SKM-1 (cell line): ENCODE measurements at regions not wholly inside any gene's neighbourhood (a gene's known extent, or its start where the extent isn't known, plus 50 kb on each side); places are given as distances from the start of the nearest gene placed in this dataset.
"Not testable (repeated sequence)": the region's sequence is repeated elsewhere in the genome, so short reads cannot be mapped to it uniquely, and the experiment has no call there.

Experiments
- DNase-seq: peaks from one replicate; lab custom pipeline; 2025; ENCODE audit not compliant: unreplicated experiment; lab: John Stamatoyannopoulos, UW

DNA sequence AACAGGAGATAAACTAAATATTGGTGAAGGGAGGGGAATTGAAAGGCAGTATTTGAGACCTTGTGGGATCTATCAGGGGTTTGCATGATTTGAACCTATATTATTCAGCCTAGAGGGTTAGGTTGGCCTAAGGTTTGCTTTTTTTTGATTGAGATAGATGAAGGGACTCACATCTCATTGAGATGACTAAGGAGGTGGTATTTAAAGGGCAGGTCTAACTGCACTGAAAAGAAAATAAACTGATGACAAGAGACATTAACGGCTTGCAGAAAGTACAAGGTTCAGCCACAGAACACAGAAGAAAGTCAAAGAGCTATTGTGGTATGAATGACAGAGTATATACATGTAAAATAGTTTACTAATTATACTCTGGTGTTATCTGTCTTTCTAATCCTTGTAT is 412.7 kb downstream of the CDH10 start:
- DNase-seq, result no peak

DNA sequence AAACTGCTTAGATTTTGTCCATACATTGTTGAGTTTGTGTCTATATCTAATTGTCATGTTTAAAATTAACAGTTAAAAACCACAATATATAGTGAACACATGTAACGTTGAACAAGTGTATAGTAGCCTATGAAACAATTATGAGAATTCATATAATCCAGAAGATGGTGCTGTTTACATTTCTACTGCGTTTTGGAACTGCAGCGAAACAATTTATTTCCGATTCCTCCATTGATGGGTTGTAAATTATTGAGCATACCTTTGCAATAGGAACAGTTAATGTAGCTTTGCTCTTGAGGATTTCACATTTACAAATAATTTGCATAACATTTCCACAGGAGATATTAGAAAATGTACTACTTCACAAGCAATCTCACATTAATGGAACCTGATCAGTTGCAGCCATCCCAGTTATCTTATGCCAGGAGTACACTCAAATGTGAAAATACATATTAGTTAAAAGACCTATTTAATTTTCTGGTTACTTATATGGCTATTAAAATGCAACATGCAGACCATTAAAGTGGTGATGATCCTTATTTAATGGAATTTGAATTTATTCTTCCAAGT is 411.8 kb downstream of the CDH10 start:
- DNase-seq, result no peak

DNA sequence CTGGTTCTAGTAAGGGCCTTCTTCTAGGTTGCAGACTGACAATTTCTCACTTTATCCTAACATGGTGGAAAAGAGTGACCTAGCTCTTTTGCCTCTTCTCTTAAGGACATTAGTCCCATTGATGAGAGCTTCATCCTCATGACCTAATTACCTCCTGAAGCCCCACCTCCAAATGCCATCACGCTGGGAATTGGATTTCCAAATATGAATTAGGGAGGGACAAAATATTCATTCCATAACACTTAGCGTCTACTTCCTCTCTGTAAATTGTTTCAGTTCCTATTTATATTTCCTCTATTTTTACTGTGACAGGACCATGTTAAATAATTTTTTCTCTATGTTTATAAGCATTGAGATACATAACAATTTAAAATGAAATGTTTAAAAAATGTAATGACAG is 408.8 kb downstream of the CDH10 start:
- DNase-seq, result peak; percentile 3

DNA sequence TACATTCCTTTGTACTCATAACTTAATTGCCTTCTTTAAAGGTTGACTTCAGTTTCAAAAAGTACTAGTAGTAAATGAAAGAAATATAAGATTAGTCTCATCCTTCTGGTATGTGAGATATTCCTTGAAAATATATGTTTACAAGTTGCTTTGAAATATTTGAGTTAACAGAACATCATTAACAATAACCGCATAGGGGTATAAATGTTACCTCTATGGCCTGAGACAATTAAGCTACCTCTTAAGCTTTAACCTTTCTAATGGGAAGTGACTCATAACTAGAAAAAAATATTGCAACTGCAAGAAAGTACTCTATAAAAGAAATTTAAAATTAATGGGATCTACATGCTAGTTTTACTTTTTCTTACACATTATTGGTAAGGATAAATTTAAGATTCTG is 399.0 kb downstream of the CDH10 start:
- DNase-seq, result no peak

DNA sequence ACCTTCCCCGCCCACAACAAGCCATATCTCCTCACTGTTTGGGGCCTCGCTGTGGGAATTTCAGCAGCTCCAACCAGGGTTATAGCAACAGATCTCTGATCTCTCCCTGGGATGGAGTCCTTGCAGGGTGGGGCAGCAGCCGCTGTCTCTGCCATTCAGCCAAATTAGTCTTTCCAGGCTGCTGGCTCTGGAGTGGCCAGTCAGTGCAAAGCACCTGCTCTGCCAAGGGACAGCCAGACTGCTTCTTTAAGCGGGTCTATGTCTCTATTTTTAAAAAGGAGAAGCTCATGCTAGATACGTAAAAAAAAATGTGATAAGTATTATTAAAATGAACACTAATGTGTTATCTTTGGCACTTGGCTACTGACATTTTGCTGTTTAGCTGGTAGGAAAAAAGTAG is 380.2 kb downstream of the CDH10 start:
- no peak for DNase-seq

DNA sequence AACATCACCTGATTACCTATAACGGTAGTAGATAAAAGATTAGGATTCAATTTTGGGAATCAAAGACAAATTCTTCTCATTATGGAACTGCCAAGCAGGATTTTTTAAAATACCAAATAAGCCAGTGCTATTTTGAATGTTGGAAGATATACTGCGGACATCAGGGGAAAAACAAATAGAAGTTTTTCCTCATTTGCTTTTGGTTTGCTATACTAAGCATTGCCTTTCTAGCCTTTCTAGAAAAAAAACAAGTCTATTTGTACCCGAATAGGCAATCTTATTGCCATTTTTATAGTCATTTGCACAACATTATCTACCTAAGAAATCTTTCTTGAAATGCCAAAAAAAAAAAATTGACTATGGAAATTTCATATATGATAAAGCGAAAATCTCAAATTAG is 379.5 kb downstream of the CDH10 start:
- no peak for DNase-seq

DNA sequence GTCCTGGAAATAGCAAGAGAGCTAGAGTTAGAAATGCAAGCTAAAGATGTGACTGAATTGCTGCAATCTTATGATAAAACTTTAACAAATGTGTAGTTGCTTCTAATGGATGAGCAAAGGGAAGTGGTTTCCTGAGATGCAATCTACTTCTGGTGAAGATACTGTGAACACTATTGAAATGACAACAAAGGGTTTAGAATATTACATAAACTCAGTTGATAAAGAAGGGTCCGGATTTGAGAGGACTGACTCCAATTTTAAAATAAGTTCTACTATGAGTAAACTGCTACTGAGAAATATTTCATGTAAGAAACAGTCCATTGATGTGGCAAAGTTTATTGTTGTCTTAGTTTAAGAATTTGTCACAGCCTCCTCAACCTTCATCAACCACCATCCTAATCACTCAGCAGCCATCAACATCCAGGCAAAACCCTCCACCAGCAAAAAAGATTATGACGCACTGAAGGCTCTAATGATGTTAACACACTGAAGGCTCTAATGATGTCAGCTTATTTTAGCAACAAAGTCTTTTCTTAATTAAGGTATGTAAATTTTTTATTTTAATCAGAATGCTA is 376.2 kb downstream of the CDH10 start:
- DNase-seq, result no peak

DNA sequence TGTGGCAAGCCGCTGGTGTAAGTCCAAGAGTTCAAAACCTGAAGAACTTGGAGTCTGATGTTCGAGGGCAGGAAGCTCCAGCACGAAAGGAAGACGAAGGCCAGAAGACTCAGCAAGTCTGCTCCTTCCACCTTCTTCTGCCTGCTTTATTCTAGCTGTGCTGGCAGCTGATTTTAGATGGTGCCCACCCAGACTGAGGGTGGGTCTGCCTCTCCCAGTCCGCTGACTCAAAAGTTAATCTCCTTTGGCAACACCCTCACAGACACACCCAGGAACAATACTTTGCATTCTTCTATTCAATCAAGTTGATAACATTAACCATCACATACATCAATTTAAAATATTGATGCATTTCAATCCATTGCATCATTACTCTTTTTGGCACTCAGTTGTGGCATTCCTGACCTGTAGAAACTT is 373.1 kb downstream of the CDH10 start:
- DNase-seq, result not testable (repeated sequence)

DNA sequence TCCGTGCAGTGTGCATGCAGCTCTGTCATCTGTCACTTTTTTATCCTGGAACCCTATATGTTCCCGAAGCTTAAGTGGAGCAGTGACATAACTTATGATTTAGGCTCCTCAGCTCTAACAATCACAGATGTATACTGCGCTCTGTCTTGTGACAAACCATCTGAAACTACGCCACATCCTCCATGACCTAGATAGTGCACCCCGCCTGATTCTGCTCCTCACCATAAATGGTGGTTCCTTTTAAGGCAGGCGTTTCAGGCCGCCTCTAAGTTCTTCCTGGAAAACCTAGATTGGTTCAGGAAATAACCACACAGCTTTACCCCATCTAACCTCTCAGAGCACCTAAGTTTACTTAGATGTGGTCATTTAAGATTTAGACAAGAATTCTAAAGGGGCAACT is 372.0 kb downstream of the CDH10 start:
- DNase-seq, result no peak

DNA sequence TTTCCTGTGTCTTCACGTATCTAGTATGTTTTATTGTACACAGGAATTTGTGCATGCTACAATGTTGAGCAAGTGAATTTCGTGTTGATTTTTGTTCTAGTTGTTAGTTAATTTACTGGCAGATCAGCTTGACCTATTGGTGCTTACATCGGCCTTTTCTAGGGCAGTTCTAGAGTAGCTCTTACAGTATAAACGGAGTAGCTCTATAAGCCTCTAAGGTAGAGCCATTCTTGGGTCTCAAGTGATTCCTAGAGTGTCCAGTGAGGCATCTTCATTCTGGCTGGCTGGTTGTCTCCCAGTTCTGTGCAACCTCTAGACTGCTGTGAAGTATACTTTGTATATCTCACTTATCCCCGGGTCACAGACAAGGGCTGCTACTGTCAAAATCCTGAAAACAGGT is 364.6 kb downstream of the CDH10 start:
- no peak for DNase-seq

DNA sequence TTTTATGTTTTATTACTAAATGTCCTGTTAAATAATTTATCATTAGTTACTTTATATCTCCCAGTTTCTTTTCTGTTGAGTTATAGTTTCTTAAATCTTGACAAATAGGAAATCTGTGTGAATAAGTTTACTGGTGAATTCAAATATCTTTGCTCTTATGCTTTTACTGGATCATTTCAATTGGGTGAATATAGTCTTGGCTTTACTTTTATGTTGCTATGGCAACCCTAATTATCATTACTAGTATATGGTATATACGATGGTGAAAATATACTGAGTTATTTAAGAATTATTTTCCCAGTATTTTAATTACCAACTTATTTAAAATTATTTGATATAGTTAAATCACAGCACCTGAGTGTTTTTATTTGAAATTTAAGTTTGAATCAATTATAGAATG is 363.0 kb downstream of the CDH10 start:
- DNase-seq, result no peak

DNA sequence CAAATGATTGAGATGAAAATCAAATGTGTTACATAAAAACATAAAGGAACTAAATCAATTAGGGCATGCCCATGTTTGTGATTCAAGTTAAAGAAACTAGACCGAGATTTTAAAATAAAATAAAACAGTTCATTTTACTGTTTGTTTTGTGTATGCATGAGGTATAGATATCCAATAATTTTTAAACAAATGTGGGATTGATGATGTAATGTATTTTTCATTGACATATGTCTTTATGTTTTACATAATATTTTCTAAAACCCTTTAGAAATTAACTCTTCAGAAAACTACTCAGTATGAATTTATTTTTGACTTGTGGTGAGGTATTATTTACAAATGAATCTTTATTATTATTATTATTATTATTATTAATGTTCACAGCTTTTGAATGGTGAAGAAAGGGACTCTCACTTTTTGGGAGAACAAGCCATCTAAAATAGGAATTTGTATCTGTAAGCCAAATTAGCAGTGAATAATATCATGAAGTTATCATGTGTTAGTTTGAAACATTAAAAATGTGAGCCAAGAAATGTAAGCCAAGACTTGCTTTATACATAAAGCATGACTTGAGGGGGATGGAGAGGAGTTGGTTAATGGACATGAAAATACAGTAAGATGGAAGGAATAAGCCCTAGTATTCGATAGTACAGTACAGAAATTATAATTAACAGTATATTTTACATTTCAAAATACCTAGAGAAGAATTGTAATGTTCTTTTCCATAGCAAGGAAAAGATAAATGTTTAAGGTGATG is 355.0 kb downstream of the CDH10 start:
- DNase-seq, result no peak

DNA sequence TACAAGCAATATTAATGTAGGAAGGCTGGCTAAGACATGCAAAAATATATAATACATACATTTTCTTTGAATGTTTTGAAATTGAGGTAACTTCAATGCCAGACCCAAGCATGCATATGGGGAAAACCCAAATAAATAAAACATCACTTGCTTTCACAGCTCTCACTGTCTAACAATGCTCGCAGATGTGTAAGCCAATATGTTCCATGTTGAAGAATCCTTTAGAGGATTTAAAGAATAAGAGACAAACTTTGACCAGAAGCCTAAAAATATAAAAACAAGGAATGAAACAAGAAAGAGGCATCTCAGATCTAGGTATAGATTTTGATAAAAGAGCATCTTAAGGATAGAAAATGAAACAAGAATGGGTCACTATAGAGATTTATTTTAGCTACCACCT is 354.2 kb downstream of the CDH10 start:
- no peak for DNase-seq

DNA sequence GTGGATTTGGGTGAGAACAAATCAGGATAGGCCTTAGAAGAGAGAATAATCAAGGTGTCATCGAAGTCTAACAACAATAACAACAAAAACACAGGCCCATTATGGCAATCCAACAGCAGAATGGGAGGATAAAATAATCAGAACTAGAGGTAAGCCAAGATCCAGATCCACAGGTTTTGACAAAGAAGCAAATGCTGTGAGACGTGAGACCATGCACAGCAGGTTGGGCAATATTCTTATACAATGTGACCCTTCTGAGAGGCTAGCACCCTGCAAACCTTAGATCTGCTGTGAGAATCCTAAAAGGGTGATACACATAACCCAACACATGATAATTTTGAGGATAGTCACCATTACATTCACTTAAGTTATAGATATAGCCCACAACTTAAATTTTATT is 352.9 kb downstream of the CDH10 start:
- DNase-seq, result no peak

DNA sequence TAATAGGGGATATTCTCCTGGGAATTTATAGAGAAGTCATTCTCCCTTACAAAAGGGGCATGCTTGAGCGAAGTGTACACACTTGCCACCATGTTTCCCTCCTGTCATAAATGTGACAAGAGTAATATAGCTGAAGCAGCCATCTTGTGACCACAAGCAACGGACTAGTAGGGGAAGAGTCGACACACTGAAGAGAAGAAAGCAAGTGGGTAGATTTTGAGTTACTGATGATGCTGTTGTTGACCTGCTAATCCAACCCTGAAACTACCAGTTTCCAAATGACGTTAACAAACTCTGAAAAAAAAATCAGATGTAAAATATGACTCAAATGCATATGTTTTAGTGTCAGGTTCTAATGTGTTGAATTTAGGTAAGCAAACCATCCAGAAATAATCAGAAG is 350.4 kb downstream of the CDH10 start:
- DNase-seq, result no peak

DNA sequence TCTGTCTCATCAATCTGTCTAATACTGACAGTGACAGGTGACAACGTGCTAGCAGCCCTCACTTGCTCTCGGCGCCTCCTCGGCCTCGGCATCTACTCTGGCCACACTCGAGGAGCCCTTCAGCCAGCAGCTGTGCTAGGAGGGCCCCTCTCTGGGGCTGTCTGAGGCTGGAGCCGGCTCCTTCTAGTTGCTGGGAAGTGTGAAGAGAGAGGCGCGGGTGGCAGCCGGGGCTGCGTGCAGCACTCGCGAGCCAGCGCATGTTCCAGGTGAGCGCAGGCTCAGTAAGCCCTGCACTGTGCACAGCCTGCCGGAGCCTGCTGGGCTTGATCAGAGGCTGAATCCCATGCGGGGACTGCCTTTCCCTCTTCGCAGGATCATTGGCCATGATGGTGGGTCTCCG is 330.7 kb downstream of the CDH10 start:
- no peak for DNase-seq

DNA sequence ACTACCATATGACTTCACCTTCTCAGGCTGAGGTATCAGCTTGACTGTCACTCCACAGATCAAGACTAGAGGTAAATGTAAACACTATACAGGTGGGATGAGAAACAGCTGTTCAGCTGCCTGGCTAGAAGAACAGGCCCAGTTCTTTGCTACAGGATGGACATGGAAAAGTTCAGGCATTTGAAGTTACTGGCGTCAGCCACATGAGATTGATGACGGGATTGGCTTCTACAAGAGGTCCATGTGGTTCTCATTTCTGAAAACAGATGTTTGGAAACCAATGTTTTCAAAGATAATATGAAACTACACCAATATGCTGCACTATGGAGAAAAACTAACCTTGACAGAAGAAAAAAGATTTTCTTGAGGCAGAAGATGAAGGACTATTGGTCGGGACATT is 324.1 kb downstream of the CDH10 start:
- DNase-seq, result no peak

DNA sequence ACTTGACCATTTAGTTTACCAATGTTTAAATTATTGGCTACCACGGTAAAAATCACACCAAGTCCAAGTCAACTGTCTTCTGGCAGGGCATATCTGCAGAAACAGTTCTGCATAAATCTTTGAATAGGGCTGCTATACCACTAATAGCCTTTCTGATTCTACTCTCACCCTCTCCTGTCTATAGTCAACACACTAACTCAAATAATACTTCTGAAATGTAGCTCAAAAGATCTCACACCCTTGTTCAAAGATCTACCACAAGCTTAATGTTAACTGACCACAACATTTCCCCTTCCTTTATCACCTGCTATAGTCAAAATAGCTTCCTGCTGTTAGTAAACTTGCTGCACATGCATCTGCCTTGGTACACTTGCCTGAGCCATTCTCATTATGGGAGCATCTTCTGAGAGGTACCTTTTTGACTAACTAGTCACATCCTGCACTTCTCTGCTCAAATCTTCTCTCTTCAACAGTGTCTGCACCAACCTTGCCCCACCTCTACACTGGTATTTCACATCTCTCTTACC is 319.4 kb downstream of the CDH10 start:
- DNase-seq, result no peak

DNA sequence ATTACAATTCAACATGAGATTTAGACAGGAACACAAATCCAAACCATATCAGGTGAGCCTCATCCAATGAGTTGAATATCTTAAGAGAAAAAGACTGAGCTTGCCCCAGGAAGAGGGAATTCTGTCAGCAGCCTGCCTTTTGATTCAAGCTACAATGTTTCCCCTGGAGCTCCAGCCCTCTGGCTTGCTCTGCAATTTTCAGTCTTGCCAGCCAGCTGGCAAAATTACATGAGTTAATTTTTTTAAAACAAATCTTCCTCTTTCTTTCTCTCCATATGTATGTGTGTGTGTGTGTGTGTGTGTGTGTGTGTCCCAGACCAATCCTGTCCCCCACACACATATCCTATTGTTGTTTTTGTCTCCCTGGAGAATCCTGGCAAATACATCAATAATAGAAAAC is 313.2 kb downstream of the CDH10 start:
- no peak for DNase-seq

DNA sequence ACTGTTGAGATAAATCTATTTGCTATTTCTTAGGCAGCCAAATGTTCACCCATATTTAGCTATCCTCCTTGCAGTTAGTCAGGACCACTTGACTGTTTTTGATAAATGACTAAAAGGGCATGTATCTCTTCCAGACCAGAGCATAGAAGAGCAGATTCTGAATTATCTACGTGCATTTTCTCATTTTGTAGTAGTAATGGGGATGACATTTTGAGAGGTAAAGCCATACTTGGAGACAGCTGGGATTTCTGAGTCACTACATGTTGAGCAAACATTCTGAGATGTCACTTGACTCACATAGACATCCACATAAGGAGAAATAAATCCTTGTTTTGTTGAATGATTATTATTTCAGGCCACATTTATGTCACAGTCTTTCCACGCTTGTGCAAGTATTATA is 297.6 kb downstream of the CDH10 start:
- no peak for DNase-seq

DNA sequence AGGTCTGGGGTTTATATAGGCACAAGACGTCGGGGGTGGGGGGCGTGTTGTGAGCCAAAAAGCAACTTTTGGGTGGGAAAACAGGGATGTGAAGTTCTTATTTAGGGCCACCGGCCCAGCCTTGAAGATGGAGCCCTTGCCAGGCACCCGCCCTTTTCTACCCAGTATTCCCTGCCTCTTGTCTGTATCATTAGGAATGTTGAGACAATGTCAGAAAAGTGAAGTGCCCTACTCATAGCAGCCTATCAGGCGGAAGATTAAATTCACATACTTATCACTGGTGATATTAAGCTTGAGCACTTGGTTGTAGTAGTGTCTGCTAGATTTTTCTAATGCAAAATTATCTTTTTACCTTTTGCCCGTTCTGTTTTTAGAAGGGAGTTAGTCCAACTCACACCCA is 293.5 kb downstream of the CDH10 start:
- DNase-seq, result no peak

DNA sequence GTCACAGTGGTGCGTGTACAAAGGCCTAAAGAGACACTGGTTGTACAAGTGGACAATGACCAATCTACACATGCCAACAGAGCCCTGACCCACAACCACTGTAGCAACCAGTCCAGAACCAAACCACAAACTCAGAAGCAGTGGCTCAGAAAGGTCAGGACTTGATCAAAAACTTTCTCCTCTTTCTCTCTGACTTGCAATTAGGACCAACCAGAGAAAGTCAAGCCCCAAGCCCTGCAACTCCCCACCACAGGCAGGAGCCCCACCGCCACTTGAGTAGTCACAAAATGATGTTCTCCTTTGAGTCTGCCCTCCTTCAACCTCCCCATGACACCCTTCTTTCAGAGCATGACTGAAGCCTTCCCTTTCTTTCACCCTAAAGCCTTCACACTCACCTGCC is 291.8 kb downstream of the CDH10 start:
- no peak for DNase-seq

DNA sequence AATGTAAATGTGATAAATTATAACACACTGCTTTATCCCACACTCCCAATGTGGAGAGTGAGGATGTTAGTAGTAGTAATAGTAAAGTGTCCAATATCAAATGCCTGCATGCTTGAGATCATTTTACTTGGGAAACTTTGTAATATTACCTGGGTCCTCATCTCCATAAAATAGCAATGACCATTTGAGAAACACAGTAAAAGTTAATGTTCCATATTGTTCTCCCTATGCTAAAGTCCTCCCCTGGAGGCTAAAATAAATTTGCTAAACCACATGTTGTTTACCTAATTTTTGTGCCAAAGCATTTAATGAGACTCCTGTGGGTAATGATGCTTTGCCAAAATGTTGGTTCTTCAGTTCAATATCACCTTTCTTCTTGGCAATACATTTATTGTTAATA is 291.2 kb downstream of the CDH10 start:
- no peak for DNase-seq
